Neuron (in vitro differentiated cells): ENCODE measurements at regions not wholly inside any gene's neighbourhood (a gene's known extent, or its start where the extent isn't known, plus 50 kb on each side); places are given as distances from the start of the nearest gene placed in this dataset.

Experiments used
- H2AFZ ChIP-seq: one replicate; pipeline ENCODE4 v1.6.1; 2013; ENCODE audit warnings: low read depth, mild to moderate bottlenecking, inconsistent platforms, low read length, moderate library complexity
- H3K27me3 ChIP-seq: one replicate; pipeline ENCODE4 v1.6.1; 2013; ENCODE audit warnings: low read length; ENCODE audit not compliant: insufficient read depth
- H3K36me3 ChIP-seq: one replicate; pipeline ENCODE4 v1.6.1; 2013; ENCODE audit warnings: low read length; ENCODE audit not compliant: insufficient read depth
- H3K4me1 ChIP-seq: one replicate; pipeline ENCODE4 v1.6.1; 2013; ENCODE audit warnings: low read length; ENCODE audit not compliant: insufficient read depth
- H3K4me3 ChIP-seq: 2 replicates; pipeline ENCODE4 v1.5.1; 2013; ENCODE audit warnings: mild to moderate bottlenecking, low read length, moderate library complexity
- H3K9me3 ChIP-seq: one replicate; pipeline ENCODE4 v1.6.1; 2013; ENCODE audit warnings: low read length

GRCh38 chr9:129317179-129318011 is 139.3 kb upstream of the IER5L start:
- Histone ChIP-seq H3K36me3 (no peaks in the 10 kb centered on the region), H3K9me3 (no peaks in the 10 kb centered on the region), H3K4me3 (no peak overlapping the region), H3K4me1 (peaks cover 19% of the 10 kb centered on the region), H3K27me3 (no peaks in the 10 kb centered on the region), H2AFZ (no peak overlapping the region)

DNA sequence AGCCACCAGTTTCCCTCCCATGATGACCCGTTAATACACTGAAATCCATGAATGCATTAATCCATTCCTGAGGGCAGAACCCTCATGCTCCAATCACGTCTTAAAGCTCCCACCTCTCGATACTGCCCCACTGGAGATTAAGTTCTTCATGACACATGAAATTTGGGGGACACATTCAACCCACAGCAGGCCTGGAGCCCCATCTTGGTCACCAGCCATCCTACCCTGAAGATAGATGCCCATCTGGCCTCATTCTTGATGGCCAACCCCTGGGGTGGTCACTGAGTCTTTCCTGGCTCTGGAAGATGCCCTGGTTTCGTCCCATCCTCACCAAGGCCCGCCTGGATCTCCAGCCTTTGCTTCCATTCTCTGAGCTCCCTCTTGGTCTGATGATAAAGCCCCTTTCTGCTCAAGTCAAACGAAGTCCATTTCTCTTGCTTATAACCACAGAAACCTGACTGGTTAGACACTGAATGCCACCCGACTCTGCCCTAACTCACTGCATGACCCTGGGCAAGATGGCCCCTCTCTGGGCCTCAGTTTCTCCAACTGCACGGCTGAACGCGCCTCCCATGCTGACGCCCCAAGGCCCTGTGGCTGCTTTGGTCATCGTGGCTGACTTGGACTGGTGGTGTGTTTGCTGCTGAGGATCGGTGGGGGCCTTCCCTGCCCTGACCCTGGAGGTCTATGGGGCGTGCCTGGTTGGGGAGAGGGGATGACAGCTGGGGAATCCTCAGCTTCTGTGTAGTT is 138.4 kb upstream of the IER5L start:
- no peak overlapping the region for H2AFZ ChIP-seq
- H3K27me3 ChIP-seq: no peaks in the 10 kb centered on the region
- H3K36me3 ChIP-seq: no peaks in the 10 kb centered on the region
- no peaks in the 10 kb centered on the region for H3K9me3 ChIP-seq
- no peak overlapping the region for H3K4me3 ChIP-seq
- peaks cover 19% of the 10 kb centered on the region for H3K4me1 ChIP-seq

- H2AFZ ChIP-seq: no peak overlapping the region
- H3K9me3 ChIP-seq: no peaks in the 10 kb centered on the region
- no peaks in the 10 kb centered on the region for H3K27me3 ChIP-seq
- H3K4me3 ChIP-seq: no peak overlapping the region
- peaks cover 5% of the 10 kb centered on the region for H3K4me1 ChIP-seq
- H3K36me3 ChIP-seq: no peaks in the 10 kb centered on the region
Measured at GRCh38 chr9:129313331-129313955, 135.4 kb upstream of the IER5L start.

DNA sequence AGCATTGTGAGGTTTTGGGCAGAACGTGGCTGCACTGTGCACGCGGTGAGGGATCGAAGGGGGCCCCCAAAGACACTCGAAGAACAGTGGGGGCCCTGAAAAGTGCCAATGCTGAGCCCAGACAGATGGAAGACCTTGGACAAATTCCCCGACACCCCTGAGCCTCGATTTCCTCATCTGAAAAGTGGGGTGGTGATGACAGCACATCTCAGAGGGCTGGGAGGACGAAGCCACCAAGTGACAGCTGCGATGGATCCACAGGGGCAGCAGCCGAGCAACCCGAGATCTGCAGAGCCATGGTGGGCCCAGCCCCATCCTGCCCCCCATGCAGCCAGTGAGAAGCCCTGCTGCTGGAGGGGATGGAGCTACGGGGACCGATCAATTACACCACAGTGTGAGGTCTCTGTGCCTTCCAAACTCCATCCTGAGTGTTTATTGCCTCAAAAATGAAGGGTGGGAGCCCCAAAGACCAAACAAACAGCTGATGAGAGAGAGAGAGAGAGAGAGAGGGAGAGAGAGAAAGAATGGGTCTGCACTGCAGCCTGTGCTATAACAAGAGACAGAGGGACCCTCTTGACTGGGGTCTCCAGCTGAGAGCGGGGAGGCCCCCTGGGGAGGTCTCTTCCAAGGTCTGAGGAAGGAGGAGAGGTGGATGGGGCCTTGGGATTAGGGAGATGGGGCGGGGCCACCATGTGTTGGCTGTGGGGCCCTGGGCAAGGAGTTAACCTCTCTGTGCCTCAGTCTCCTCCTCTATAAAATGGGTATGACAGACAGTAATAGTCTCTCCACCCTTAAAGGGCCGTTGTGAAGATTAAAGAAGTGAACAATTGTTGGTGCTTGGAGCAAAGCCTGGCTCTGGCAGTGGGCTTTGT is 134.4 kb upstream of the IER5L start:
- no peak overlapping the region for H3K4me3 ChIP-seq
- no peaks in the 10 kb centered on the region for H3K36me3 ChIP-seq
- H2AFZ ChIP-seq: no peak overlapping the region
- H3K9me3 ChIP-seq: no peaks in the 10 kb centered on the region
- no peaks in the 10 kb centered on the region for H3K4me1 ChIP-seq
- no peaks in the 10 kb centered on the region for H3K27me3 ChIP-seq

DNA sequence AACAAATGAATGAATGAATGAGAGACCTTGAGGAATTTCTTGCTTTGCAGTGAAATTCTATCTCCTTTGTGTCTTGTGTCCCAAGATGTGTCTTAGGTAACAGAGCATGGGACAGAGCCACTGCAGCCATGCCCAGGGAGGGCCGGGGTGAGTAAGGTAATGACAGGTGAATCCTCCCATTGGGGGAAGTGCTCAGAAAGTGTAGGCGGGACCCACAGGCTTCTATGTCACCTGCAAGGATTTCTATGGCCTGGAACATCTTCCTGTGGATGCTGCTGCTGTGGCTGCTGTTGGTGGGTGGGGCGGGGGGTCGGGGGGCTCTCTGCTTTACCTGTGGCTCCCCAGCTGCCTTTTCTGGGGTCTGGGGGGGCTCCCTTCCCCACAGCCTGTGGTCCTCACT is 133.6 kb upstream of the IER5L start:
- H3K9me3 ChIP-seq: no peaks in the 10 kb centered on the region

DNA sequence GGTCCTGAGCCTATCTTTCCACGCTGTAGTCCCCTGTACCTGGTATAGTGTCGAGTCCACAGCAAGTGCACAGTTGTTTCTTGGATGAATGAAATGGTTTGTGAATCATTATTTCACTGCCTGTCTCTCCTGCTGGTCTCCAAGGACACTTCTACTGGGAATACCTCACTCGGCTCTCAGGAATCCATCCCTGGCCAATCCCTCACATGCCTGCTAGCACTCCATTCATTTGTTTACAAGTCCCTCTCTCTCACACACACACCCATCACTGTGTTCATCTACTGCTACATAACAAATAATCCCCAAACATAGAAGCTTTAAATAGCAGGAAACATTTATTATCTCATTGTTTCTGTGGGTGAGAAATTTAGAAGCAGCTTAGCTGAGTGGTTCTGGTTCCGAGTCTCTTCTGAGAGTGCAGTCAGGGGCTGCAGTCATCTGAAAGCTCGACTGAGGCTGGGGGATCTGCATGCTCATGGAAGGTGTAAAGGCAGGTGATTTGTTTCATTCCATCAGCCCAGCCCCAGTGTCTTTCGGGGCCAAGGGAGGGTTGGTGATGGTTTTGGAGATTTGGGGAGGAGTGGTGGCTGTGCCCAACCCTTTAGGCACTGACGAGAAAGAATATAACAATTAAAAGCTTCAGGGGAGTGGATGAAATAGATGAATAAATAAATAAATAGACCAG is 132.7 kb upstream of the IER5L start:
- H3K4me1 ChIP-seq: no peaks in the 10 kb centered on the region
- H3K36me3 ChIP-seq: no peaks in the 10 kb centered on the region
- no peak overlapping the region for H3K4me3 ChIP-seq
- H3K27me3 ChIP-seq: no peaks in the 10 kb centered on the region
- H2AFZ ChIP-seq: no peak overlapping the region
- no peaks in the 10 kb centered on the region for H3K9me3 ChIP-seq

More for the DNA sequence above, 133.6 kb upstream of the IER5L start:
- Histone ChIP-seq H3K4me3 (no peak overlapping the region), H3K27me3 (no peaks in the 10 kb centered on the region), H3K36me3 (no peaks in the 10 kb centered on the region), H2AFZ (no peak overlapping the region), H3K4me1 (no peaks in the 10 kb centered on the region)

- H3K4me3 ChIP-seq: no peak overlapping the region
- no peaks in the 10 kb centered on the region for H3K36me3 ChIP-seq
Measured at GRCh38 chr9:129309906-129310305, 131.8 kb upstream of the IER5L start.

DNA sequence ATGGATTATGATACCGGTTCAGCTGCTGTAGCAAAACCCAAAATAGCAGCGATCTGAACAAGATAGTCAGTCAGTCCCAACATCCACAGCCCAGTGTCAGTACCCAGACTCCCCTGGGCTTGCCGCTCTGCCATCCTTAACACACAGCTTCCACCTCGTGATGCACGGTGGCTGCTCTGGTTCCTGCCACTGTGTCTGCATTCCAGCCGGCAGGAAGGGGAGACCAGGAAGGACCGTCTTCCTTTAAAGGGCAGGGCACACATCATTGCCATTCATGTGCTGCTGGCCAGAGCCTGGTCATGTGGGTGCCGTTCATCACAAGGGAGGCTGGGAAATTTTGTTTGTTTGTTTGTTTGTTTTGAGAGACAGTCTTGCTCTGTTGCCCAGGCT is 131.0 kb upstream of the IER5L start:
- Histone ChIP-seq H3K4me1 (no peaks in the 10 kb centered on the region), H3K27me3 (no peaks in the 10 kb centered on the region), H3K36me3 (no peaks in the 10 kb centered on the region), H3K9me3 (no peaks in the 10 kb centered on the region), H2AFZ (no peak overlapping the region), H3K4me3 (no peak overlapping the region)

More at GRCh38 chr9:129309906-129310305, 131.8 kb upstream of the IER5L start:
- Histone ChIP-seq H3K27me3 (no peaks in the 10 kb centered on the region), H2AFZ (no peak overlapping the region), H3K9me3 (no peaks in the 10 kb centered on the region), H3K4me1 (no peaks in the 10 kb centered on the region)

GRCh38 chr9:129307227-129307970 is 129.3 kb upstream of the IER5L start:
- H3K36me3 ChIP-seq: no peaks in the 10 kb centered on the region
- no peaks in the 10 kb centered on the region for H3K9me3 ChIP-seq
- H3K4me3 ChIP-seq: no peak overlapping the region
- no peaks in the 10 kb centered on the region for H3K27me3 ChIP-seq
- no peaks in the 10 kb centered on the region for H3K4me1 ChIP-seq
- no peak overlapping the region for H2AFZ ChIP-seq

GRCh38 chr9:129306318-129306973 is 128.4 kb upstream of the IER5L start:
- no peaks in the 10 kb centered on the region for H3K9me3 ChIP-seq
- no peaks in the 10 kb centered on the region for H3K27me3 ChIP-seq
- H3K4me3 ChIP-seq: no peak overlapping the region
- no peaks in the 10 kb centered on the region for H3K4me1 ChIP-seq
- no peak overlapping the region for H2AFZ ChIP-seq
- H3K36me3 ChIP-seq: no peaks in the 10 kb centered on the region

- H2AFZ ChIP-seq: no peak overlapping the region
- H3K9me3 ChIP-seq: no peaks in the 10 kb centered on the region
- H3K36me3 ChIP-seq: no peaks in the 10 kb centered on the region
- H3K27me3 ChIP-seq: no peaks in the 10 kb centered on the region
- H3K4me3 ChIP-seq: no peak overlapping the region
- H3K4me1 ChIP-seq: no peaks in the 10 kb centered on the region
Measured at GRCh38 chr9:129305246-129305645, 127.2 kb upstream of the IER5L start.
